Mesothelial cell of epicardium (in vitro differentiated cells): ENCODE measurements at regions not wholly inside any gene's neighbourhood (a gene's known extent, or its start where the extent isn't known, plus 50 kb on each side); places are given as distances from the start of the nearest gene placed in this dataset.

Source experiments
- DNase-seq, 2 experiments: peaks; one replicate each; pipeline ENCODE4 v3.0.0; 2021; ENCODE audit warnings: low spot score in 2 of 2; ENCODE audit not compliant: unreplicated experiment in 2 of 2
- H3K27ac Mint-ChIP-seq: 2 replicates; pipeline ENCODE4 v1.8.0; 2021; ENCODE audit warnings: mixed read lengths
- H3K27me3 Mint-ChIP-seq: 2 replicates; pipeline ENCODE4 v1.8.0; 2021; ENCODE audit warnings: low read depth, mixed read lengths
- H3K36me3 Mint-ChIP-seq: 2 replicates; pipeline ENCODE4 v1.8.0; 2021; ENCODE audit warnings: mixed read lengths
- H3K4me1 Mint-ChIP-seq: 2 replicates; pipeline ENCODE4 v1.8.0; 2021; ENCODE audit warnings: mixed read lengths
- H3K4me3 Mint-ChIP-seq: 2 replicates; pipeline ENCODE4 v1.8.0; 2021; ENCODE audit warnings: mild to moderate bottlenecking, moderate library complexity, mixed read lengths
- H3K9me3 Mint-ChIP-seq: 2 replicates; pipeline ENCODE4 v1.8.0; 2021; ENCODE audit warnings: mixed read lengths
- CTCF ChIP-seq: fragments of 200-600 bp; sonication (generic); IDR thresholded peaks from one replicate; pipeline ENCODE4 v1.5.0; 2021; ENCODE audit warnings: antibody characterized with exemption; ENCODE audit not compliant: unreplicated experiment

DNA sequence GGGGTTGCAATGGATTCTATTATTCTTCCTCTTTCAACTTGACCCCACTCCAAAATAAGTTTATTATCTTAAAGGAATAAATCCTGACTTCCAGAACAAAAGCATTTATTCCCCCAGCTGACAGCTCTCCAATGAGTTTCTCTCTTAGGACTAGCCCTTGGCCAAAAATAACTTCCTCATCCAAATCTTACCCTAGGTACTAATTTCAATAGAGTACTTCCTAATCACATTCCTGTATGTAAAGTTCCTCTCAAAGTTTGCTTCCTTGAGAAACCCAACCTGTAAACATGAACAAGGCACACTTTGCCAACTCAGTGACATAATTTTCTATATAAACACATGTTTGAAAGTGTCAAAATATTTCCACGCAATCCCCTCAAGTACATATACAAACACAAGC is 671.2 kb upstream of the GALNTL6 start:
- no peaks in the 10 kb centered on the region for H3K36me3 Mint-ChIP-seq
- H3K27me3 Mint-ChIP-seq, result no peaks in the 10 kb centered on the region
- peak overlapping the region; percentile 2 for H3K27ac Mint-ChIP-seq
- H3K4me1 Mint-ChIP-seq, result peaks cover 10% of the 10 kb centered on the region
- no peak for TF ChIP-seq CTCF
- no peak for DNase-seq
- no peak overlapping the region for H3K4me3 Mint-ChIP-seq
- H3K9me3 Mint-ChIP-seq, result peaks cover 4% of the 10 kb centered on the region

GRCh38 chr4:171130256-171130801 is 682.9 kb upstream of the GALNTL6 start:
- no peak for DNase-seq
- Mint-ChIP-seq H3K4me3 (no peak overlapping the region), H3K27ac (peak overlapping the region; percentile 66), H3K27me3 (peaks cover 4% of the 10 kb centered on the region), H3K4me1 (peaks cover 5% of the 10 kb centered on the region), H3K36me3 (no peaks in the 10 kb centered on the region), H3K9me3 (peaks cover 9% of the 10 kb centered on the region)
- TF ChIP-seq CTCF, result no peak

DNA sequence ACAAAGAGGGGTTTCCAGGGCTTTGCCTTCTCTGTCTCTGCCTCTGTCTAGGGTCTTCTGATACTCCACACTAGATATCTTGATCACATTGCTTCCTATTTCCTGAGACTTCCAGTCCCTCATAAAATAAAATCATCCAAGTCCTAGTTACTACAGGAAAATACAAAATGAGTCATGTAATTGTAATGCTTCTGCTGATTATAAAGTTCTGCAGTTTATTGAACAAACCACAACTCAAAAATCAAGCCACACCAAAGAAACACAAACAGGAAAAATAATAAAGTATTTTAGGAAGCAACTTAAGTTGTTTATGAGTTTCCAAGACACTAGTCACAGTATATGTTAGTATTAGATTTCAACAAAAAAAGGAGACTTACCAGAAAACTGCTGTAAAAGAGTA is 695.1 kb upstream of the GALNTL6 start:
- Mint-ChIP-seq H3K36me3 (no peaks in the 10 kb centered on the region), H3K4me3 (no peak overlapping the region), H3K9me3 (peaks cover 19% of the 10 kb centered on the region), H3K27ac (no peak overlapping the region), H3K4me1 (no peaks in the 10 kb centered on the region), H3K27me3 (no peaks in the 10 kb centered on the region)
- DNase-seq, result no peak
- no peak for TF ChIP-seq CTCF

- H3K9me3 Mint-ChIP-seq, result peaks cover 16% of the 10 kb centered on the region
- no peak overlapping the region for H3K4me3 Mint-ChIP-seq
- no peak for TF ChIP-seq CTCF
- no peaks in the 10 kb centered on the region for H3K27me3 Mint-ChIP-seq
- H3K4me1 Mint-ChIP-seq, result no peaks in the 10 kb centered on the region
- DNase-seq, result no peak
- no peaks in the 10 kb centered on the region for H3K36me3 Mint-ChIP-seq
- no peak overlapping the region for H3K27ac Mint-ChIP-seq
Observed at GRCh38 chr4:171117457-171117856, 695.7 kb upstream of the GALNTL6 start.

DNA sequence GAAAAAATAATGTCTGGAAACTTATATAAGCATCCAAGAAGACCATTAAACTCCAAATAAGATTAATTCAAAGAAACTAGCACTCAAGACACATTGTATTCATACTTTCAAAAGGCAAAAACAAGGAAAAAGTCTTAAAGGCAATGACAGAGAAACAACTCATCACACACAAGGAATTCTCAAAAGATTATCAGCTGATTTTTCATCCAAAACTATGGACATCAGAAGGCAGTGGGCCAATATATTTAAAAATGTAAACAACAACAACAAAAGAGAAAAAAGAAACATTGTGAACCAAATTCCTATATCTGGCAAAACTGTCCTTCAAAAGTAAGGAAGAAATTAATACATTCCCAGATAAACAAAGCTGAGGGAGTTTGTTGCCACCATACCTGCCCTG is 711.4 kb upstream of the GALNTL6 start:
- Mint-ChIP-seq H3K27ac (no peak overlapping the region), H3K9me3 (peaks cover 23% of the 10 kb centered on the region)
- no peak for TF ChIP-seq CTCF

DNA sequence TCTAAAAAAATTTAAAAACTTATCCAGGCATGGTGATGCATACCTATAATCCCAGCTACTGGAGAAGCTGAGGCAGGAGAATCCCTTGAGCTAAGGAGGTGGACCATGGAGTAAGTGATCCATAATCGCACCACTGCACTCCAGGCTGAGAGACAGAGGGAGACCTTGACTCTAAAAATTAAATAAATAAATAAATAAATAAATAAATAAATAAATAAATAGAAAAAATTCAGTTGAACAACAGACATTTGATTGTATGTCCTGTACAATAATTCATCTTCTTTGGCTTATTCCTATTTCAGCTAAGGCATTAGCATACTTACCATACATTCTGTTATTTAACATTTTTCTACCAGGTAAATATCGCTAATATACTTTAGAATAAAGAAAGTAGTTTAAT is 726.1 kb upstream of the GALNTL6 start:
- no peak overlapping the region for H3K27ac Mint-ChIP-seq
- H3K4me1 Mint-ChIP-seq, result no peaks in the 10 kb centered on the region
- H3K27me3 Mint-ChIP-seq, result no peaks in the 10 kb centered on the region
- TF ChIP-seq CTCF, result no peak
- H3K4me3 Mint-ChIP-seq, result no peak overlapping the region
- H3K36me3 Mint-ChIP-seq, result peaks cover 1% of the 10 kb centered on the region
- peaks cover 31% of the 10 kb centered on the region for H3K9me3 Mint-ChIP-seq
- DNase-seq, result no peak

More for the DNA sequence above, 711.4 kb upstream of the GALNTL6 start:
- Mint-ChIP-seq H3K4me1 (no peaks in the 10 kb centered on the region), H3K4me3 (no peak overlapping the region), H3K27me3 (no peaks in the 10 kb centered on the region), H3K36me3 (peaks cover 2% of the 10 kb centered on the region)
- DNase-seq, result no peak
